ENCODE measurements at regions not wholly inside any gene's neighbourhood (a gene's known extent, or its start where the extent isn't known, plus 50 kb on each side); places are given as distances from the start of the nearest gene placed in this dataset.

DNA sequence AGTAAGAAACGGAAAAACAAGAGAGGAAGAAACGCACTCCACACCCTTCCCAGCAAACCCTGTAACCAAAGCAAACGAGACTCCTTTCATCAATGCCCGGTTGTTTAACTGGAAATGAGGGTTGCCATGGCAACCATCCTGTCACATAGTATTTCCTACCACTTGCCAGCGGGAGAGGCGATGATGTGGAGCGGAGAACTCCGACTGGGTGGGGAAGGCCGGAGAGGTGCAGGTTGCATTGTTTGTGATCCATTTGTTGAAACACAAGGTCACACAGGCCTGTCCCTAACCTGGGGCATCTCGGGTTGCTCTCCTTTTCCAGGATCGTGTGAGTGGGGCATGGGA lies 609.9 kb downstream of the BUD13 start:
- Mint-ChIP-seq H3K4me1 (no peaks in the 10 kb centered on the region), H3K9me3 (no peaks in the 10 kb centered on the region), H3K27me3 (peaks cover 27% of the 10 kb centered on the region), H3K4me3 (no peak overlapping the region), H3K27ac (ENCODE audit: low read depth) (no peak overlapping the region), H3K36me3 (ENCODE audit: insufficient read depth) (no peaks in the 10 kb centered on the region)
- DNase-seq (ENCODE audit: low spot score in 2 of 2) (no peak), ATAC-seq (replicated peaks; ENCODE audit: extremely low read depth, poor library complexity, severe bottlenecking) (no peak)

DNA sequence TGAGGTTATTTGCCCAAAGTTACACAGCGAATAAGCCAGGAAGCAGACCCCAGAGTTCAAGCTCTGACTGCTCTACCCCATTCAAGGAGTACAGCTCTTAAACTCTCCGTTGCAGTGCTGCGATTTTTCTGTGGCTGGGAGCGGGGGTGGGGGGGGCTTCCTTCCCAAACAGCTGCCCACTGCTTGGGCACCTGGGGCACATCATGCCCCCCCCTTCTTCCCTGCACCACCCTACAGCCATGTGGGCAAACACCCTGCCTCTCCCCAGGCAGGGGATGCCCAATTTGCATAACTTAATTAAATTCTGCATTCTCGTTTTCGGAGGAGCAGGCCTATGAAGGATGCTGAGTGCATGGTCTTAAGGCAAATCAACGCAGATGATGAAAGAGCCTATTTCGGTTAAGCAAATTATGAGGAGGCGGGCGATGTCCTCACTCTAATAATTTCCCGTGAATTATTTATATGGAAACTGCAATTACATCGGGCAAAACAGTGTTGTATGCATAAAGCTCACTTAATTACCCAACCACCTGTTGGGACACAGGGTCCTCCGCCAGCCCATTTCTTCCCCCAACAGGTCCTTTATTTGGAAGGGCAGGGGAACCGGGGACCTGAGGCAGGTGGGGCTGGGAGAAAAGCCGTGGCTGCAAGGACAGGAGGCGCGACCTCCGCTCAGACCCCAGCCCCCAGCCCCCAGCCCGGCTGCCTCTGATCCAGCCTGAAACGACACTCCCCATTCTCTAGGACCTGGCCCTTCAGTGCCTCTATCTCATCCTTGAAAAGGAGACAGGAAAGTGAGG lies 610.5 kb downstream of the BUD13 start:
- Mint-ChIP-seq H3K9me3 (no peaks in the 10 kb centered on the region), H3K4me3 (no peak overlapping the region), H3K4me1 (no peaks in the 10 kb centered on the region), H3K27ac (ENCODE audit: low read depth) (no peak overlapping the region), H3K27me3 (peaks cover 21% of the 10 kb centered on the region), H3K36me3 (ENCODE audit: insufficient read depth) (no peaks in the 10 kb centered on the region)
- ATAC-seq (replicated peaks; ENCODE audit: extremely low read depth, poor library complexity, severe bottlenecking) (no peak), DNase-seq (ENCODE audit: low spot score in 2 of 2) (no peak)

DNA sequence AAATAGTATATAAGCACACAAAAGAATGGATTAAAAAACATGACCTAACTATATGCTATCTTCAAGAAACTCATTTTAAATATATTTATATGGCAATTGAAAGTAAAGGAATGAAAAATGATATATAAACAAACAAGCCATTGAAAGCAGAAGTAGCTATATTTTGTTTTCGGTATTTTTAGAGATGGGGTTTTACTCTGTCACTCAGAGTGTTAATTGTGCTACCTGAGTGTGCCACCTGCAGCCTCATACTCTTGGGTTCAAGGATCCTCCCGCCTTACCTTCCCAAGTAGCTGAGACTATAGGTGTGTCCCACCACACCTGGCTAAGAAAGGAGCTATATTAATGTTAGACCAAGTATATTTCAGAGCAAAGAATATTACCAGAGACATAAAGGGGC lies 624.1 kb downstream of the BUD13 start:
- Mint-ChIP-seq H3K27me3 (peaks cover 38% of the 10 kb centered on the region), H3K4me1 (no peaks in the 10 kb centered on the region), H3K27ac (ENCODE audit: low read depth) (no peak overlapping the region), H3K36me3 (ENCODE audit: insufficient read depth) (no peaks in the 10 kb centered on the region), H3K4me3 (no peak overlapping the region), H3K9me3 (peaks cover 4% of the 10 kb centered on the region)
- ATAC-seq (replicated peaks; ENCODE audit: extremely low read depth, poor library complexity, severe bottlenecking) (no peak), DNase-seq (ENCODE audit: low spot score in 2 of 2) (no peak)

DNA sequence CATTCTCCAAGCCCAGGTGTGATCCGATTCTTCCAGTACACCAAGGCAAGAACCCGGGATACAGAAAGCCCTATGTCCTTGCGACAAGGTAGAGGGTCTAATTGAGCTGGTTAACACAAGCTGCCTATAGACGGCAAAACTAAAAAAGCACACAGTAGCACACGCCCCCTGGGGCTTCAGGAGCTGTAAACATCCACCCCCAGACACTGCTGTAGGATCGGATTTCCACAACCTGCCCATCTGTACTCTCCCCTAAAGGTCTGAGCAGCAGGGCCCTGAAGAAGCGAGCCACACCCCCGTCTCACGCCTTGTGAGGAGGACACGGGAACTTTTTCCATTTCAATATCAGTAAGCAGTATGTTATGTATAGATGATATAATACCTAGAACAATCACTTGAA lies 624.7 kb downstream of the BUD13 start:
- Mint-ChIP-seq H3K4me1 (no peaks in the 10 kb centered on the region), H3K36me3 (ENCODE audit: insufficient read depth) (no peaks in the 10 kb centered on the region), H3K27ac (ENCODE audit: low read depth) (no peak overlapping the region), H3K9me3 (peaks cover 4% of the 10 kb centered on the region), H3K4me3 (no peak overlapping the region), H3K27me3 (peaks cover 38% of the 10 kb centered on the region)
- DNase-seq (ENCODE audit: low spot score in 2 of 2) (no peak), ATAC-seq (replicated peaks; ENCODE audit: extremely low read depth, poor library complexity, severe bottlenecking) (no peak)

DNA sequence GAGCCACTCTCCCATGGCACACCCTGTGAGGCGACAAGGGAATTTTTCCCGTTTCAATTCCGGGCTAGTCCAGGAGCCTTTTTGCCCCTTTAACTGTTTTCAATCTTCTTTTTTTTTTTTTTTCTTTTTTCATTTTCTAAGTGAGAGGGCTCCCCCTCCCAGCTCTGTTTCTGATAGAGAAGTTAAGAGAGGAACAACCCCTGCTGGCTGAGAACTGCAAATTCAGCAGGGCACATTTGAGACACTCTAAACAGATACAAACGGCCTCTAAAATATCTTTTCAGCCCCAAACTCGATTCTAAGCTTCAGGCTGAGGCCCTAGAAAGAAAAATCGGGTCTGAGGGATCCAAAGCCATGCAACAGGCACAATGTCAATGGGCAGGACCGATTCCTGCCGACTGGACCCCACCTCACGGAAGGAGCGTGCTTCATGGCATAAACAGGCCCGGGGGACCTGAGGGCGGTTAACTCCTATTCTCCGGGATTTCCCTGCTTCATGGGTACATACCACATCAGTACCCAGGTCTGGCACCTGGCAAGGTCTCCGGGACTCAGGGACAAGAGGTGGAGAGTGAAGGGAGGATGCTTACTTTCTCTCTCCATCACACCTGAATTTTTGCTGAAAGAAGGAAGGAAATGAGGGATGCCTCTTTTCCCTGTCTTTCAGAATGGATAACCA lies 627.5 kb downstream of the BUD13 start:
- H3K9me3 Mint-ChIP-seq = no peaks in the 10 kb centered on the region
- ATAC-seq (replicated peaks; ENCODE audit: extremely low read depth, poor library complexity, severe bottlenecking) (no peak), DNase-seq (ENCODE audit: low spot score in 2 of 2) (no peak)
- H3K4me3 Mint-ChIP-seq = no peak overlapping the region
- H3K27ac Mint-ChIP-seq (ENCODE audit: low read depth) = no peak overlapping the region
- H3K36me3 Mint-ChIP-seq (ENCODE audit: insufficient read depth) = no peaks in the 10 kb centered on the region
- H3K4me1 Mint-ChIP-seq = no peaks in the 10 kb centered on the region
- H3K27me3 Mint-ChIP-seq = peaks cover 56% of the 10 kb centered on the region

DNA sequence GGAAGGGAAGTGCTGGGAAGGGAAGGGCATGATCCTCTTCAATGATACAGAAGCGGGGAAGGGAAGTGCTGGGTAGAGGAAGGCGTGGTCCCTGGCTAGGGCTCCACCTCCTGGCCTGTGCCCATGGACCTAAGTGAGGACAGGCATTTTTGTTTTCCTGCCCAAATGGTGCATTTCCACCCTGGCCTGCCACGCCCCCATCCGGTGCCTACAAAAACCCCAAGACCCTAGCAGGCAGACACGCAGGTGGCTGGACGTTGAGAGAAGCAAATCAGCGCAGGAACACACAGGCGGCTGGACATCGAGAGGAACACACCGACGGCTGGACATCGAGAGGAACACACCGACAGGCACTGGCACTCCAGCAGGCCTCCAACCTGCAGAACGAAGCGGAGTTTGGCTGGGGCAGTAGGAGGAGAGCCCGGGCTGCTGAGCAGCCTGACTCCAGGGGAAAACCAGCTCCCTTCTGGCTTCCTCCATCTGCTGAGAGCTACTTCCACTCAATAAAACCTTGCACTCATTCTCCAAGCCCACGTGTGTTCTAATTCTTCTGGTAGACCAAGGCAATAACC lies 628.3 kb downstream of the BUD13 start:
- Mint-ChIP-seq H3K27me3 (peaks cover 49% of the 10 kb centered on the region), H3K27ac (ENCODE audit: low read depth) (no peak overlapping the region), H3K9me3 (no peaks in the 10 kb centered on the region), H3K4me3 (no peak overlapping the region), H3K4me1 (no peaks in the 10 kb centered on the region), H3K36me3 (ENCODE audit: insufficient read depth) (no peaks in the 10 kb centered on the region)
- ATAC-seq (replicated peaks; ENCODE audit: extremely low read depth, poor library complexity, severe bottlenecking) (no peak), DNase-seq (ENCODE audit: low spot score in 2 of 2) (no peak)

DNA sequence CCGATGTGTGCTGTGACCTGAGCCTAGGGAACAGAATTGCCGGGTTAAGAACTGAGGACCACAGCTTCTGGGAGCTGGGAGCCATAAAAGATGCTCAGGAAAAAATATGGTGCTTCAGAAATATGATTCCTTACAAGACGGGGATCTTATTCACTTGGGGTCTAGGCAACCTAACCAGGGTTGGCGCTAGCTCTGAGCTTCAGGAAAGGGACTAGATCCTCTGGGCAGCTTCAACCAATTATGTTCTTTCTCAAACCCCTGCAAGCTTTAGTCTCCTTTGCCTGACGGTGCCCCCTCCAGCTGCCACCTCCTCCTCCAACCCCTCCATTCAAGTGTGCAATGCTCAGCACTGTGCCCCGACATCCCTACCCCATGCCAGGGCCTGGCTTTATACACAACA lies 634.1 kb upstream of the CADM1 start:
- Mint-ChIP-seq H3K9me3 (no peaks in the 10 kb centered on the region), H3K4me1 (no peaks in the 10 kb centered on the region), H3K36me3 (ENCODE audit: insufficient read depth) (no peaks in the 10 kb centered on the region), H3K27me3 (peaks cover 40% of the 10 kb centered on the region), H3K27ac (ENCODE audit: low read depth) (no peak overlapping the region), H3K4me3 (no peak overlapping the region)
- DNase-seq (ENCODE audit: low spot score in 2 of 2) (no peak), ATAC-seq (replicated peaks; ENCODE audit: extremely low read depth, poor library complexity, severe bottlenecking) (no peak)

DNA sequence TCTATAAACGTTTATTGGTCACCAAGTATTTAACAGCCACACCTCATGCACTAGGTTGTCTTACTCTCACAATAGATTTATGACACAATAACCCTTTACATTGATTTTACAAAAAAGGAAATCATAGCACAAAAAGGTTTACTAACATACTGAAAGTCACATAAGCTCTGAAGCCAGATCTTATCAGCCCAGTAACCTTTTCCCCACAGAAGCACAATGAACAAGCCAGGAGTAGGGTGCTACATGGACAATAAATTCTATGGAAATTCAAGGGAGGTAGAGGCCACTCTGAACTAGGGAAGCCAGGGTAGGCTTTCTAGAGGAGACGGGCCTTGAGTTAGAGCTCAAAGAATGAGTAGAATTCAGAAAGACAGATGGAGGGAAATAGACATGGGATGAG lies 633.5 kb upstream of the CADM1 start:
- H3K4me3 Mint-ChIP-seq = no peak overlapping the region

DNA sequence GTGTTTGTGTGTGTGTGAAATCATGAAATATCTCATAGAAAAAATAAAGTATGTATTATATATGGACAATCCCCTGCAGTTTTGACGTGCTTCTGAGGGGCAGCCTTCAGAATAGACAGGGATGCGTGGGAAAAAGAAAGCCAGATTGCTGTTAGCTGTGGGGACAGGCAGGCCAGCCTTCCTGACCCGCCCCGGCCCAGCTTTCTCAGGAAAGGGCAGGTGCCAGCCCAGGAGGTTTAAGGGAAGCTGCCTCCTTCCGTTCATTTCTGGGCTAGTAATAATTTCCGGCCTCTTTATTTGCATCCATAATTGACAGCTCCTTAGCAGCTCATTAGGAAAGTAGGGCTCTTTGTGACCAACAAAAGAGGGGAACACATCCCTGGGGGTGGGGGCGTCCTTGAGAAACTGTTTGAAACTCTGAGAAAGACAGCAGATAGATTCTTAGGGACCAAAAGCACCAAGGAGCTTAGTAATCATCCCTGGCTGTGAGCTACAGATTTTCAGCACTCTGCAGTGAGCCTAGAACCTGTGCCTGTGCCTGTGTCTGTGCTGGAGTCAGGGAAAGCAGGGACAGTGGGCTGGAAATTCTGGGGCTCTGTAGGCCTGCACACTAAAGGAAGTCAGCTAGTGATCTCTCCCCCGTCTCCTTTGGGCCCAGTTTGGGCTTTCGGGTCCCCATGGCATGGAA lies 632.9 kb upstream of the CADM1 start:
- DNase-seq (ENCODE audit: low spot score in 2 of 2) = no peak
- Mint-ChIP-seq H3K9me3 (no peaks in the 10 kb centered on the region), H3K27ac (ENCODE audit: low read depth) (no peak overlapping the region), H3K4me1 (no peaks in the 10 kb centered on the region), H3K4me3 (no peak overlapping the region), H3K27me3 (peaks cover 37% of the 10 kb centered on the region), H3K36me3 (ENCODE audit: insufficient read depth) (no peaks in the 10 kb centered on the region)
- no peak for ATAC-seq (replicated peaks; ENCODE audit: extremely low read depth, poor library complexity, severe bottlenecking)

More for the DNA sequence above, 633.5 kb upstream of the CADM1 start:
- Mint-ChIP-seq H3K4me1 (no peaks in the 10 kb centered on the region), H3K27me3 (peaks cover 40% of the 10 kb centered on the region), H3K27ac (ENCODE audit: low read depth) (no peak overlapping the region), H3K9me3 (no peaks in the 10 kb centered on the region), H3K36me3 (ENCODE audit: insufficient read depth) (no peaks in the 10 kb centered on the region)
- no peak for ATAC-seq (replicated peaks; ENCODE audit: extremely low read depth, poor library complexity, severe bottlenecking)
- DNase-seq (ENCODE audit: low spot score in 2 of 2) = no peak

DNA sequence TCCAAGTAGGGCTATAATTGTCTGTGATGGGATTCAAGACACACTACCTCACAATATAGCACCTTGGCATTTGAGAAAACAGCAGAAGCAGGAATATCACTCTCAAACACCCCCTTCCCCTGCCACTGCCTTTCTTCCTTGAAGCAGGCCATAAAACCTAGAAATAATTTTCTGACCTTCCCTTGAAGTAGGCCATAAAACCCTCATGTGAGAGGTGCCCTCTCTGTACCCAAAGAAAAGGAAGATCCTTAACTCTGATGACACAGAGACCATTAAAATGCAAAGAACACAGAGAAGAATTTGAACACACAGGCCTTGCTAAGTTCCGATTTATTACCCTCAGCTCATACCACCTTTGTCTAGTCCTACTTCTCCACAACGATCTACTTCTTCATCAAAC lies 631.7 kb upstream of the CADM1 start:
- DNase-seq (ENCODE audit: low spot score in 2 of 2) = no peak
- no peak overlapping the region for H3K4me3 Mint-ChIP-seq
- ATAC-seq (replicated peaks; ENCODE audit: extremely low read depth, poor library complexity, severe bottlenecking) = no peak
- peaks cover 24% of the 10 kb centered on the region for H3K27me3 Mint-ChIP-seq
- H3K4me1 Mint-ChIP-seq = no peaks in the 10 kb centered on the region
- no peak overlapping the region for H3K27ac Mint-ChIP-seq (ENCODE audit: low read depth)
- peaks cover 2% of the 10 kb centered on the region for H3K36me3 Mint-ChIP-seq (ENCODE audit: insufficient read depth)
- H3K9me3 Mint-ChIP-seq = no peaks in the 10 kb centered on the region

DNA sequence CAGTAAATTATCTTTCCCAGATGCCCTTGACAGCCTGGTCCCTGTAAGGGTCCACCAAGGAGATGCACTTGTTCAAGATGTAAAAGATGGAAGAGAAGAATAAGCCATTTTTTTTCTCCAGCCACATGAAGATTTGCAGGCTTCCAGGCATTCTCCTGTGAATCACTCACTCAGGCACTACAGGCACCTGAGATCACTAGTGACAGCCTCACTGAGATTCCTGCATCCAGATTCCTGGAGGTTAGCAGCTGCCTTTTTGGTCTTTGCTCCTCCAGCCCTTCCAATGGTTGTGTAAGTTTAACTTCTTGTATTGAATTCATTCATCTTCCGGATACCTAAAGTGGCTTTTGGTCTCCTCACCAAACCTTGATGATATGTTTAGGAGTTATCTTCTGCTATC lies 630.2 kb upstream of the CADM1 start:
- H3K4me3 Mint-ChIP-seq = no peak overlapping the region
- H3K9me3 Mint-ChIP-seq = no peaks in the 10 kb centered on the region
- no peaks in the 10 kb centered on the region for H3K4me1 Mint-ChIP-seq
- DNase-seq (ENCODE audit: low spot score in 2 of 2) = no peak
- H3K36me3 Mint-ChIP-seq (ENCODE audit: insufficient read depth) = peaks cover 2% of the 10 kb centered on the region
- H3K27me3 Mint-ChIP-seq = peaks cover 22% of the 10 kb centered on the region
- no peak overlapping the region for H3K27ac Mint-ChIP-seq (ENCODE audit: low read depth)
- ATAC-seq (replicated peaks; ENCODE audit: extremely low read depth, poor library complexity, severe bottlenecking) = no peak

DNA sequence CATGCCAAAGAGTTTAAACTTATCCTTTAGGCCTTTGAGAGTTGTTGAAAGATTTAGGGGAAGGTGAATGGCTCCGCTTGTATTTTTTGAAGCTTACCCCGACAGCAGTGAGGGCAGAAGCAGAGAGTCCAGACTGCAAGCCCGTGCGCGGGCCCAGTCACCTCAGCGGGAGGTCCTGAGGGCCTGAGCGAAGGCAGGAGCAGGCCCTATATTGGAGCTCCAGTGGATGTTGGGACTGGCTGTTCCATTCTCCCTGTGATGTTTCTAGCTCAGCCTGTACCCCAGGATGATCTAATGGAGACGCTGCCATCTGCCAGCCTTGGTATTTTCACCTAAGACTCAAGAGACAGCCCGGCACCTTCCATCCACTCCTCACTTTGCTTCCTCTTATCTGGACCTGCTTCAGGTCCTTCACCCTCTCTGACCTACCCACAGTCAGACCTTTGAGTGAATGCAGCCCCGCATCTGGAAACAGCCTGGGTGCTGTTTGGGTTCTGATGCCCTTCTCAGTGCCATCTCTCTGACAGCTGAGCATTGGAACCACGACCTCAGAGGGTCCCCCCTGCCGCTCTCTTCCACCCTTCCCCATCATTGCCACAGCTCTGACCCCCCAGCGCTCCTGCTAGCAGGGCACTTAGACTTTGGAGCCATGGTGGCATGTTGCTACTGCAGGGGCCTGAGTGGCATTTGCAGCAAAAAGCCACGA lies 628.2 kb upstream of the CADM1 start:
- Mint-ChIP-seq H3K36me3 (ENCODE audit: insufficient read depth) (peaks cover 2% of the 10 kb centered on the region), H3K27me3 (peaks cover 3% of the 10 kb centered on the region), H3K27ac (ENCODE audit: low read depth) (no peak overlapping the region), H3K4me1 (no peaks in the 10 kb centered on the region), H3K4me3 (no peak overlapping the region), H3K9me3 (no peaks in the 10 kb centered on the region)
- DNase-seq (ENCODE audit: low spot score in 2 of 2) (no peak), ATAC-seq (replicated peaks; ENCODE audit: extremely low read depth, poor library complexity, severe bottlenecking) (no peak)

Data from central memory CD8-positive, alpha-beta T cell (primary cell).